ENCODE measurements at regions not wholly inside any gene's neighbourhood (a gene's known extent, or its start where the extent isn't known, plus 50 kb on each side); places are given as distances from the start of the nearest gene placed in this dataset.

DNA sequence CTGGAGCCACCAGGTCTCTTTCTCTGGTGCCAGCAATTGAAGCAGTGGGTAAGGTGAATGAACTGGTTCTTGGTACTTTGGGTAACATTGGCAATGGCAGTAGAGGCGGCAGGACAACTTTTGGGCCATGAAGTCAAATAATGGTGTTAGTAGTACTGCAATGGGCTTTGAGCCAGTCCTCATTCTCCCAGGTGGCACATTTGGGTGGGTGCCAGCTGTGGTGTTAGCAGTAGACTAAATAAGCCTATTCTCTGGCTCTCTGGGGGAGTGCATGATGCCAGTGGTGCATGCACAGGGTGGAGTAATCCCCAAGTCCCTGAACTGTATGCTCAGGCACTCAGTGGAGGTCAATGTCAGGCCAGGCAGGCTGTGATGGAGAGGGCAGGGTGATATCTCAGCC, 120.2 kb upstream of the LRRTM4 start:
- TF ChIP-seq, protein P1, sequence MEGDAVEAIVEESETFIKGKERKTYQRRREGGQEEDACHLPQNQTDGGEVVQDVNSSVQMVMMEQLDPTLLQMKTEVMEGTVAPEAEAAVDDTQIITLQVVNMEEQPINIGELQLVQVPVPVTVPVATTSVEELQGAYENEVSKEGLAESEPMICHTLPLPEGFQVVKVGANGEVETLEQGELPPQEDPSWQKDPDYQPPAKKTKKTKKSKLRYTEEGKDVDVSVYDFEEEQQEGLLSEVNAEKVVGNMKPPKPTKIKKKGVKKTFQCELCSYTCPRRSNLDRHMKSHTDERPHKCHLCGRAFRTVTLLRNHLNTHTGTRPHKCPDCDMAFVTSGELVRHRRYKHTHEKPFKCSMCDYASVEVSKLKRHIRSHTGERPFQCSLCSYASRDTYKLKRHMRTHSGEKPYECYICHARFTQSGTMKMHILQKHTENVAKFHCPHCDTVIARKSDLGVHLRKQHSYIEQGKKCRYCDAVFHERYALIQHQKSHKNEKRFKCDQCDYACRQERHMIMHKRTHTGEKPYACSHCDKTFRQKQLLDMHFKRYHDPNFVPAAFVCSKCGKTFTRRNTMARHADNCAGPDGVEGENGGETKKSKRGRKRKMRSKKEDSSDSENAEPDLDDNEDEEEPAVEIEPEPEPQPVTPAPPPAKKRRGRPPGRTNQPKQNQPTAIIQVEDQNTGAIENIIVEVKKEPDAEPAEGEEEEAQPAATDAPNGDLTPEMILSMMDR (IDR thresholded peaks at IDR 0.05; ENCODE audit: borderline replicate concordance, extremely low read depth, low read length, poor library complexity, severe bottlenecking), result no peak
- no peak for TF ChIP-seq EZH2 (IDR thresholded peaks at IDR 0.05; ENCODE audit: borderline replicate concordance, low read depth, low read length, severe bottlenecking)

Data from DND-41 (cell line).